ENCODE measurements at regions not wholly inside any gene's neighbourhood (a gene's known extent, or its start where the extent isn't known, plus 50 kb on each side); places are given as distances from the start of the nearest gene placed in this dataset.

DNA sequence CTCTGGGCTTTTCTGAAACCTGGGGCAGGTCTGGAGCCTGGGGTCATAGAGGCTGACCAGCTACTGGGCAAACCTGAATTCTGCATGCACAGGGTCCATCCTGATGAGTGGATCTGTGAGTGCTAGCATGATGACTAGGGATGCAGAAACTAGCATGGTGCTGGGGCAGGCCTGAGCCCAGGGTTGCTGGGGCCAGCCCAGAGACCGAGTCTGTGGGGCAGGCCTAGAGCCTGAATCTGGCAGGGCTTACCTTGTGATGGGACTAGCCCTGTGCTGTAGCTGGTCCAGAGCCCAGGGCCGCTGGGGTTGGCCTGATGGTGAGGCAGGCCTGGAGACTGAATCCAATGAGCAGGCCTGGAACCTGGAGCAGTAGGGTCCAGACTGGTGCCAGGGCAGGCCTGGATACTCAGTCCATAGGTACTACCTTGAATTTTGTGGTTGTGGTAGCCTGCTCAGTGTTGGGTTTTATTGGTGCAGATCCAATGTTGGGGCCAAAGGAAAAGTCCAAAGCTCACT, 313.5 kb downstream of the TLR4 start:
- no peak for ATAC-seq
- no CpG with 5 or more reads among the region's 2 CpGs for WGBS (ENCODE audit: missing lambda C conversion rate)
- Histone ChIP-seq H3K4me2 (no peak overlapping the region), H3K4me3 (no peak overlapping the region), H3K27ac (no peak overlapping the region), H3K9me3 (no peaks in the 10 kb centered on the region), H3K4me1 (no peaks in the 10 kb centered on the region)
- POLR2A ChIA-PET: no interaction called here
- CTCF ChIA-PET: no interaction called here
- DNase-seq (ENCODE audit: low read depth in 1 of 2, low spot score in 1 of 2): no peak
- no peak for TF ChIP-seq CHD4 (IDR thresholded peaks at IDR 0.05; ENCODE audit: borderline replicate concordance)
- TF ChIP-seq, protein P1, sequence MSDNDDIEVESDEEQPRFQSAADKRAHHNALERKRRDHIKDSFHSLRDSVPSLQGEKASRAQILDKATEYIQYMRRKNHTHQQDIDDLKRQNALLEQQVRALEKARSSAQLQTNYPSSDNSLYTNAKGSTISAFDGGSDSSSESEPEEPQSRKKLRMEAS (IDR thresholded peaks at IDR 0.05): no peak
- TF ChIP-seq, protein P2, sequence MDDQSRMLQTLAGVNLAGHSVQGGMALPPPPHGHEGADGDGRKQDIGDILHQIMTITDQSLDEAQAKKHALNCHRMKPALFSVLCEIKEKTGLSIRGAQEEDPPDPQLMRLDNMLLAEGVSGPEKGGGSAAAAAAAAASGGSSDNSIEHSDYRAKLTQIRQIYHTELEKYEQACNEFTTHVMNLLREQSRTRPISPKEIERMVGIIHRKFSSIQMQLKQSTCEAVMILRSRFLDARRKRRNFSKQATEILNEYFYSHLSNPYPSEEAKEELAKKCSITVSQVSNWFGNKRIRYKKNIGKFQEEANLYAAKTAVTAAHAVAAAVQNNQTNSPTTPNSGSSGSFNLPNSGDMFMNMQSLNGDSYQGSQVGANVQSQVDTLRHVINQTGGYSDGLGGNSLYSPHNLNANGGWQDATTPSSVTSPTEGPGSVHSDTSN (IDR thresholded peaks at IDR 0.05): no peak
- TF ChIP-seq CBX8 (IDR thresholded peaks at IDR 0.05): no peak
- FAIRE-seq: no peak

DNA sequence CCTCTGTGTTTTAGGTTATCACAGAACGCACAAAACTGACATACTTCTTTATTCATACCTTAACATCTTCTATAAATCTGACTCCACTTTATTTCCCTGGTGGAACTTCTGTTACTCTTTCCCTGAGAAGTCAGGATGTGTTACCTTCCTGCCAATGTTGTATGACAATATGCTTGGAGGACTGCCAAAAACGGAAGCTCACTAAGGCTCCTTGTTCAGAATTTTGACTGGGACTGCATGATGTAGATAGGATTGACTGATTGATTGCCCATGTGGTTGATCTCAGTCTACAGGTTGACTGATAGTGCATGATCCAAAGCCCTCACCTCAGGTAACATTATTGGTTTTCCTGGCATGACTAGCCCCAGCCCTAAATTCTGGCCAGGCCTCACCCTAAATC, 319.4 kb downstream of the TLR4 start:
- TF ChIP-seq CHD4 (IDR thresholded peaks at IDR 0.05; ENCODE audit: borderline replicate concordance): no peak
- TF ChIP-seq, protein P3, sequence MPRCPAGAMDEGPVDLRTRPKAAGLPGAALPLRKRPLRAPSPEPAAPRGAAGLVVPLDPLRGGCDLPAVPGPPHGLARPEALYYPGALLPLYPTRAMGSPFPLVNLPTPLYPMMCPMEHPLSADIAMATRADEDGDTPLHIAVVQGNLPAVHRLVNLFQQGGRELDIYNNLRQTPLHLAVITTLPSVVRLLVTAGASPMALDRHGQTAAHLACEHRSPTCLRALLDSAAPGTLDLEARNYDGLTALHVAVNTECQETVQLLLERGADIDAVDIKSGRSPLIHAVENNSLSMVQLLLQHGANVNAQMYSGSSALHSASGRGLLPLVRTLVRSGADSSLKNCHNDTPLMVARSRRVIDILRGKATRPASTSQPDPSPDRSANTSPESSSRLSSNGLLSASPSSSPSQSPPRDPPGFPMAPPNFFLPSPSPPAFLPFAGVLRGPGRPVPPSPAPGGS (IDR thresholded peaks at IDR 0.05): no peak
- no peaks in the 10 kb centered on the region for H3K4me1 ChIP-seq
- H3K4me3 ChIP-seq: no peak overlapping the region
- WGBS (ENCODE audit: missing lambda C conversion rate): 6% methylated on average over 2 of the region's 2 CpGs
- no peak for ATAC-seq
- ChIA-PET POLR2A (no interaction called here), CTCF (no interaction called here)
- no peak for DNase-seq (ENCODE audit: low read depth in 1 of 2, low spot score in 1 of 2)
- H3K9me3 ChIP-seq: no peaks in the 10 kb centered on the region
- H3K27ac ChIP-seq: no peak overlapping the region
- no peak for FAIRE-seq
- H3K4me2 ChIP-seq: no peak overlapping the region

DNA sequence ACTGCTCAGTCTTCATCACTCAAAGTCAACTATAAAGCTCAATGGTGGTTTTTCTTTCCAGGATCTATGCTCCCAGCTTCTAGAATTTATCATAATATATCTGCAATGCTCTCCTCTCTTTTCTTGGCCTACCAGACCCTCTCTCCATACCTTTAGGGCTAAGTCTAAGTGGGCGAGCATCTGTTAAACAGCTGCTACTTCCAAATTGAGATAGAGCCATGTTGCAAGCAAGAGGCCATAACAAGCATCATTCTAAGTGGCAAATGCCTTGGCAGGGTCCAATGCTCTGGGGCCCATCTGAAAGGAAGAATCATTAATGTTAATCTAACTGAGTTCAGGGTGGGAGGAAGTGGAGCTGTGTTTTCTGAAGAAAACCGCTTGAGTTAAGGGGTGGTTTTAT, 324.0 kb downstream of the TLR4 start:
- WGBS (ENCODE audit: missing lambda C conversion rate): 0% methylated on average over 2 of the region's 2 CpGs
- Histone ChIP-seq H3K27ac (no peak overlapping the region), H3K4me1 (no peaks in the 10 kb centered on the region), H3K9me3 (no peaks in the 10 kb centered on the region), H3K4me2 (no peak overlapping the region), H3K4me3 (no peak overlapping the region)
- no peak for TF ChIP-seq JUNB (IDR thresholded peaks at IDR 0.05)
- TF ChIP-seq, protein P4, sequence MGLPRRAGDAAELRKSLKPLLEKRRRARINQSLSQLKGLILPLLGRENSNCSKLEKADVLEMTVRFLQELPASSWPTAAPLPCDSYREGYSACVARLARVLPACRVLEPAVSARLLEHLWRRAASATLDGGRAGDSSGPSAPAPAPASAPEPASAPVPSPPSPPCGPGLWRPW (IDR thresholded peaks at IDR 0.05): no peak
- no peak for TF ChIP-seq EHF (CRISPR knock-in tag; IDR thresholded peaks at IDR 0.05)
- TF ChIP-seq TP53 (CRISPR knock-in tag; IDR thresholded peaks at IDR 0.05): no peak
- TF ChIP-seq CBX2 (IDR thresholded peaks at IDR 0.05; ENCODE audit: borderline replicate concordance, low read depth): no peak
- no peak for TF ChIP-seq ZNF302 (CRISPR knock-in tag; IDR thresholded peaks at IDR 0.05)
- TF ChIP-seq, protein P5, sequence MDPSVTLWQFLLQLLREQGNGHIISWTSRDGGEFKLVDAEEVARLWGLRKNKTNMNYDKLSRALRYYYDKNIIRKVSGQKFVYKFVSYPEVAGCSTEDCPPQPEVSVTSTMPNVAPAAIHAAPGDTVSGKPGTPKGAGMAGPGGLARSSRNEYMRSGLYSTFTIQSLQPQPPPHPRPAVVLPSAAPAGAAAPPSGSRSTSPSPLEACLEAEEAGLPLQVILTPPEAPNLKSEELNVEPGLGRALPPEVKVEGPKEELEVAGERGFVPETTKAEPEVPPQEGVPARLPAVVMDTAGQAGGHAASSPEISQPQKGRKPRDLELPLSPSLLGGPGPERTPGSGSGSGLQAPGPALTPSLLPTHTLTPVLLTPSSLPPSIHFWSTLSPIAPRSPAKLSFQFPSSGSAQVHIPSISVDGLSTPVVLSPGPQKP (IDR thresholded peaks at IDR 0.05; ENCODE audit: low read depth, low read length): no peak
- TF ChIP-seq, protein P3 (IDR thresholded peaks at IDR 0.05): no peak
- no peak for TF ChIP-seq EHMT2 (IDR thresholded peaks at IDR 0.05; ENCODE audit: low read depth)
- no peak for TF ChIP-seq NFE2L2 (conservative IDR thresholded peaks at IDR 0.05; ENCODE audit: low read length)
- TF ChIP-seq RARB (CRISPR knock-in tag; IDR thresholded peaks at IDR 0.05): no peak
- TF ChIP-seq HOXB5 (CRISPR knock-in tag; IDR thresholded peaks at IDR 0.05): no peak
- TF ChIP-seq CBX8 (IDR thresholded peaks at IDR 0.05): no peak
- TF ChIP-seq, protein P6, sequence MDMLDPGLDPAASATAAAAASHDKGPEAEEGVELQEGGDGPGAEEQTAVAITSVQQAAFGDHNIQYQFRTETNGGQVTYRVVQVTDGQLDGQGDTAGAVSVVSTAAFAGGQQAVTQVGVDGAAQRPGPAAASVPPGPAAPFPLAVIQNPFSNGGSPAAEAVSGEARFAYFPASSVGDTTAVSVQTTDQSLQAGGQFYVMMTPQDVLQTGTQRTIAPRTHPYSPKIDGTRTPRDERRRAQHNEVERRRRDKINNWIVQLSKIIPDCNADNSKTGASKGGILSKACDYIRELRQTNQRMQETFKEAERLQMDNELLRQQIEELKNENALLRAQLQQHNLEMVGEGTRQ (IDR thresholded peaks at IDR 0.05): no peak
- no peak for TF ChIP-seq HOXA7 (CRISPR knock-in tag; IDR thresholded peaks at IDR 0.05)
- TF ChIP-seq POLR2A (IDR thresholded peaks at IDR 0.05; ENCODE audit: low read length): no peak
- no peak for TF ChIP-seq EP300 (IDR thresholded peaks at IDR 0.05)
- TF ChIP-seq ZC3H11A (IDR thresholded peaks at IDR 0.05): no peak
- no peak for TF ChIP-seq RFX5 (IDR thresholded peaks at IDR 0.05)
- FAIRE-seq: no peak
- no peak for DNase-seq (ENCODE audit: low read depth in 1 of 2, low spot score in 1 of 2)
- CTCF ChIA-PET: no interaction called here
- ATAC-seq: no peak
- POLR2A ChIA-PET: no interaction called here

Data from A549 (cell line).